ENCODE measurements at regions not wholly inside any gene's neighbourhood (a gene's known extent, or its start where the extent isn't known, plus 50 kb on each side); places are given as distances from the start of the nearest gene placed in this dataset.

DNA sequence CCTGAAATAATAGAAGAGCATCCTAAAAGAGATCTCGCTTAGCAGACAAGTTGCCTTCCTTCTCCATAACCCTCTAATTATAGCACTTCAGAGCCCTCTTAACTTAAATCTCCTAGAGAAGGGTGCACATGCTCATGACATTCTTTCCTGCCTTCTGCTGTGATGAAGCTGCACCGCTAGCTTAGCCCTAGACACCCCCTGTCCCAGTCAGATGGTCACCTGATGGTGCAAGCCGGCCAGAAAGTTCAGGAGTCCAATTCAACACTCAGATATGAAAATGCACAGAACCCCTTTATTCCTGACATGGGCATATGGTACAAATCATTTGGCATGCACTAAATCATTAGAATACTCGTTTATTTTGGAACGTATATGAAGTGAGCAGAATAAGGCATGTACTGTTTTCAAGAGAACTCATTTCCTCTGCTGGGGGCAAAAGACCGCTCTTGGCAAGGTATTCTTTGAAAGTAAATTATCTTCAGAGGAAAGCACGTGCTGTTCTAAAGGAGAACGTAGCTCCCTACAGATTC lies 420.4 kb upstream of the PROK2 start:
- TF ChIP-seq POLR2A (IDR thresholded peaks at IDR 0.05; ENCODE audit: low read depth, low read length) (no peak), EZH2 (IDR thresholded peaks at IDR 0.05; ENCODE audit: borderline replicate concordance, low read depth, low read length, severe bottlenecking) (no peak), FOS (IDR thresholded peaks at IDR 0.05; ENCODE audit: borderline replicate concordance, insufficient read depth, low read length) (no peak), POLR2AphosphoS5 (IDR thresholded peaks at IDR 0.05; ENCODE audit: insufficient read depth, low read depth, low read length) (no peak), GATA2 (IDR thresholded peaks at IDR 0.05; ENCODE audit: insufficient read depth, insufficient read length, low read depth, low read length) (no peak)
- TF ChIP-seq, protein P1, sequence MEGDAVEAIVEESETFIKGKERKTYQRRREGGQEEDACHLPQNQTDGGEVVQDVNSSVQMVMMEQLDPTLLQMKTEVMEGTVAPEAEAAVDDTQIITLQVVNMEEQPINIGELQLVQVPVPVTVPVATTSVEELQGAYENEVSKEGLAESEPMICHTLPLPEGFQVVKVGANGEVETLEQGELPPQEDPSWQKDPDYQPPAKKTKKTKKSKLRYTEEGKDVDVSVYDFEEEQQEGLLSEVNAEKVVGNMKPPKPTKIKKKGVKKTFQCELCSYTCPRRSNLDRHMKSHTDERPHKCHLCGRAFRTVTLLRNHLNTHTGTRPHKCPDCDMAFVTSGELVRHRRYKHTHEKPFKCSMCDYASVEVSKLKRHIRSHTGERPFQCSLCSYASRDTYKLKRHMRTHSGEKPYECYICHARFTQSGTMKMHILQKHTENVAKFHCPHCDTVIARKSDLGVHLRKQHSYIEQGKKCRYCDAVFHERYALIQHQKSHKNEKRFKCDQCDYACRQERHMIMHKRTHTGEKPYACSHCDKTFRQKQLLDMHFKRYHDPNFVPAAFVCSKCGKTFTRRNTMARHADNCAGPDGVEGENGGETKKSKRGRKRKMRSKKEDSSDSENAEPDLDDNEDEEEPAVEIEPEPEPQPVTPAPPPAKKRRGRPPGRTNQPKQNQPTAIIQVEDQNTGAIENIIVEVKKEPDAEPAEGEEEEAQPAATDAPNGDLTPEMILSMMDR (IDR thresholded peaks at IDR 0.05; ENCODE audit: extremely low read depth in 1 of 2, insufficient read depth in 1 of 2, low read depth in 1 of 2, low read length in 2 of 2): no peak
- TF ChIP-seq, protein P2, sequence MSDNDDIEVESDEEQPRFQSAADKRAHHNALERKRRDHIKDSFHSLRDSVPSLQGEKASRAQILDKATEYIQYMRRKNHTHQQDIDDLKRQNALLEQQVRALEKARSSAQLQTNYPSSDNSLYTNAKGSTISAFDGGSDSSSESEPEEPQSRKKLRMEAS (IDR thresholded peaks at IDR 0.05; ENCODE audit: insufficient read depth, insufficient read length): no peak

Data from endothelial cell of umbilical vein (primary cell).